ENCODE measurements at regions not wholly inside any gene's neighbourhood (a gene's known extent, or its start where the extent isn't known, plus 50 kb on each side); places are given as distances from the start of the nearest gene placed in this dataset.
"Not testable (repeated sequence)": the region's sequence is repeated elsewhere in the genome, so short reads cannot be mapped to it uniquely, and the experiment has no call there.

GRCh38 chr14:40727107-40727506 lies 879.6 kb upstream of the LRFN5 start:
- FAIRE-seq (no peak), DNase-seq (ENCODE audit: low spot score) (no peak)

- FAIRE-seq = no peak
Measured at GRCh38 chr14:40713387-40713786, 893.3 kb upstream of the LRFN5 start.

GRCh38 chr14:40697231-40697630 lies 909.4 kb upstream of the LRFN5 start:
- FAIRE-seq (no peak), DNase-seq (ENCODE audit: low spot score) (peak; percentile 7)

More at GRCh38 chr14:40713387-40713786, 893.3 kb upstream of the LRFN5 start:
- DNase-seq (ENCODE audit: low spot score) = no peak

GRCh38 chr14:40694023-40694422 lies 912.7 kb upstream of the LRFN5 start:
- no peak for FAIRE-seq
- DNase-seq (ENCODE audit: low spot score) = no peak

GRCh38 chr14:40691066-40691465 lies 915.6 kb upstream of the LRFN5 start:
- FAIRE-seq (no peak), DNase-seq (ENCODE audit: low spot score) (no peak)

- no peak for FAIRE-seq
- no peak for DNase-seq (ENCODE audit: low spot score)
Measured at GRCh38 chr14:40685764-40686163, 920.9 kb upstream of the LRFN5 start.

GRCh38 chr14:40684328-40684727 lies 922.3 kb upstream of the LRFN5 start:
- DNase-seq (ENCODE audit: low spot score) (no peak), FAIRE-seq (no peak)

- no peak for FAIRE-seq
- no peak for DNase-seq (ENCODE audit: low spot score)
Measured at GRCh38 chr14:40682131-40682913, 924.4 kb upstream of the LRFN5 start.

GRCh38 chr14:40679256-40679655 lies 927.4 kb upstream of the LRFN5 start:
- FAIRE-seq = no peak
- DNase-seq (ENCODE audit: low spot score) = no peak

GRCh38 chr14:40677206-40677605 lies 929.5 kb upstream of the LRFN5 start:
- not testable (repeated sequence) for DNase-seq (ENCODE audit: low spot score); FAIRE-seq

- FAIRE-seq = no peak
- no peak for DNase-seq (ENCODE audit: low spot score)
Measured at GRCh38 chr14:40674502-40674901, 932.2 kb upstream of the LRFN5 start.

GRCh38 chr14:40656311-40656710 lies 950.4 kb upstream of the LRFN5 start:
- DNase-seq (ENCODE audit: low spot score) (no peak), FAIRE-seq (no peak)

GRCh38 chr14:40652089-40652691 lies 954.5 kb upstream of the LRFN5 start:
- FAIRE-seq = no peak
- no peak for DNase-seq (ENCODE audit: low spot score)

GRCh38 chr14:40630471-40630870 lies 976.2 kb upstream of the LRFN5 start:
- no peak for DNase-seq (ENCODE audit: low spot score)
- FAIRE-seq = no peak

GRCh38 chr14:40629551-40630137 lies 977.0 kb upstream of the LRFN5 start:
- not testable (repeated sequence) for DNase-seq (ENCODE audit: low spot score); FAIRE-seq

- no peak for FAIRE-seq
- no peak for DNase-seq (ENCODE audit: low spot score)
Measured at GRCh38 chr14:40629144-40629543, 977.5 kb upstream of the LRFN5 start.

- no peak for DNase-seq (ENCODE audit: low spot score)
- no peak for FAIRE-seq
Measured at GRCh38 chr14:40623643-40624042, 983.0 kb upstream of the LRFN5 start.

- DNase-seq (ENCODE audit: low spot score) = no peak
- FAIRE-seq = no peak
Measured at GRCh38 chr14:40618225-40618898, 988.3 kb upstream of the LRFN5 start.

GRCh38 chr14:40616579-40616978 lies 990.1 kb upstream of the LRFN5 start:
- FAIRE-seq (no peak), DNase-seq (ENCODE audit: low spot score) (no peak)

GRCh38 chr14:40601063-40601462 lies 1005.6 kb upstream of the LRFN5 start:
- FAIRE-seq (no peak), DNase-seq (ENCODE audit: low spot score) (no peak)

GRCh38 chr14:40599725-40600124 lies 1007.0 kb upstream of the LRFN5 start:
- FAIRE-seq = no peak
- DNase-seq (ENCODE audit: low spot score) = no peak

GRCh38 chr14:40581264-40581663 lies 1025.4 kb upstream of the LRFN5 start:
- FAIRE-seq = no peak
- DNase-seq (ENCODE audit: low spot score) = no peak

Data from RCC 7860 (cell line).